GM21825 (cell line): ENCODE measurements at regions not wholly inside any gene's neighbourhood (a gene's known extent, or its start where the extent isn't known, plus 50 kb on each side); places are given as distances from the start of the nearest gene placed in this dataset.
"Not testable (repeated sequence)": the region's sequence is repeated elsewhere in the genome, so short reads cannot be mapped to it uniquely, and the experiment has no call there.

Experiments
- ATAC-seq: cut with Tn5 transposase; IDR thresholded peaks from one replicate; pipeline ENCODE4 v1.9.1; 2021; ENCODE audit warnings: mild to moderate bottlenecking, moderate library complexity; ENCODE audit not compliant: unreplicated experiment

- no peak for ATAC-seq
Measured at GRCh38 chr6:151671195-151671594, 136.3 kb upstream of the ESR1 start.

DNA sequence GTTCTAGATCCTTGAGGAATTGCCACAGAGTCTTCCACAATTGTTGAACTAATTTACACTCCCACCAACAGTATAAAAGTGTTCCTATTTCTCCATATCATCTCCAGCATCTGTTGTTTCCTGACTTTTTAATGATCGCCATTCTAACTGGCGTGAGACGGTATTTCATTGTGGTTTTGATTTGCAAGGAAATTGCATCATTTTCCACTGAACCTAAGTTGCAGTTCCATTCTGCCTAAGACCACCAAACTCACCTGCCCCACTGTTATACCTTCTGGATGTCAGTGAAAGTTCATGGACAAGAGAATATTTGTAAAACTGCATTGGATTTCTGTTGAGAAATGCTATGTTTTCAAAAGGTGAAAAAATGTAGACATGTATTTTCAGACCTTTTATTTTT is 132.9 kb upstream of the ESR1 start:
- no peak for ATAC-seq

- ATAC-seq: peak; percentile 80
Measured at GRCh38 chr6:151675746-151676459, 131.6 kb upstream of the ESR1 start.

- no peak for ATAC-seq
Measured at GRCh38 chr6:151676460-151676945, 131.0 kb upstream of the ESR1 start.

- ATAC-seq: no peak
Measured at GRCh38 chr6:151677404-151677803, 130.1 kb upstream of the ESR1 start.

DNA sequence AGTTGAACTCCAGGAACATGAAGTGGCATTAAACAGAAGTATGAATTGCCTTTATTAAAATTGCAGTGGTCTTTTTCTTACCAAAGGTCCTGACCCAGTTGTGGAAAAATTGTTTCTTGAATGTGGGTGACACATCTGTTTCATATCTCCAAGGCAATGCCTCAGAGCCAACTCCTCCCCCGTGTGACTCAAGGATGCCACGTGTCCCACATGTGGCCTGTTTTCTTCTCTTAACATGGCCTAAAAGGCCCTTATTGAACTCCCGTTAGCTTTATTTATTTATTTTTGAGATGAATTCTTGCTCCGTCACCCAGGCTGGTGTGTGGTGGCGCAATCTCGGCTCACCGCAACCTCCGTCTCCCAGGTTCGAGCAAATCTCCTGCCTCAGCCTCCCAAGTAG is 128.4 kb upstream of the ESR1 start:
- ATAC-seq: no peak

GRCh38 chr6:151679941-151680340 is 127.5 kb upstream of the ESR1 start:
- ATAC-seq: no peak

DNA sequence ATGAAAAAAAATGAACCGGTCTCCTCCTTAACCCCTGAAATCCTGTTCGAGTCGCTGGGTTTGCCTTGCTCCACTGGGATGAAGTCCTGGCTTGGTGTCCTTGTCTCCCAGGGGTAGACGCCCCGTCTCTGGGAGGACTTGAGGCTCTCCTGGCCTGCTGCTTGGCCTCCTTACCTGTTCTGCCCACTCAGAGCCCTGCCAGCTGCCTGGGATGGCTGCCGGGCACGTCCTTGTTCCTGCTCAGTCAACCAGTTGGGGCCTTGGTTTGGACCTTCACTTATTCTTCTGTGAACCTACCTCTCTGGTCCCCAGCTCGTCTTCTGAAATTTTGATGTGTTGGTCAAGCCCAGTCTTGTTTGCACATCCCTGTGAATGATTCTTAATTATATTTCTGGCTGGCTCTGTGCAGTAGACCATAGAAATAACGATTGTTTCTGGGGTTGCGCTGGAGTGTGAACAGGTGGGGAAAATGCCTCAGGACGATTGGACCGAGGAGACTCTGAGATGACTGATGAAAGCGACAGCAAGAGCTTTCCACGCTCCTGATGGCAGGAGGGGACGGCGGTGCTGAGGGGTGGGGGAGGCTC is 126.5 kb upstream of the ESR1 start:
- ATAC-seq: no peak

DNA sequence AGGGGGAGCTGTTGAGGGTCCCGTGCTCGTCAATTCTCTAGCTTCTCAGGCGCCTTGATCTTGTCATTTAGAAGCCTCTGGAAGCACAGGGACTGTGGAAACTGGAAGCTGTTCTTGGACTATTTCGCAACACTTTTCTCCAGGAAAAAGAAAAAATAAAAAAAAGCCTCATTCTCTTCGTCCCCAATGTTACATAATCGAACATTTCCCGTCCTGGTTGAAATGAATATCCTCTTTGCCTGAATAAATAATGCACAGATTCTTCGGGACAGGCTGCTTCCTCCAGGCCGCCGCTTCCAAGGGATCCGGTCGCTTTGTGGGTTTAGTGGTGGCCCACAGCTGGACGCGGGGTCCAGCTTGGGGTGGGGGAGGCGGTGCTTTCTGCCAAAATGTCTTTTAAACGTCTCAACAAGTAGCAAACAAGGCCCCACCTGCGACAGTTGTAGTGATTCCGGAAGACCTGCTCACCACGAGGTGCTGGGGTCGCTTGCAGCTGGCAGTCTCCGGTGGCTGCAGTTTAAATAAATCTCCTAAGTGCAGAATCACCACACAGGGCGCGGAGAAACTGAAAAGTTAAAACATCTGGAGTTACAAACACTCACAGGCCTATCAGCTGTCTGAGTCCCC is 125.9 kb upstream of the ESR1 start:
- ATAC-seq: no peak

GRCh38 chr6:151682251-151682650 is 125.2 kb upstream of the ESR1 start:
- no peak for ATAC-seq

DNA sequence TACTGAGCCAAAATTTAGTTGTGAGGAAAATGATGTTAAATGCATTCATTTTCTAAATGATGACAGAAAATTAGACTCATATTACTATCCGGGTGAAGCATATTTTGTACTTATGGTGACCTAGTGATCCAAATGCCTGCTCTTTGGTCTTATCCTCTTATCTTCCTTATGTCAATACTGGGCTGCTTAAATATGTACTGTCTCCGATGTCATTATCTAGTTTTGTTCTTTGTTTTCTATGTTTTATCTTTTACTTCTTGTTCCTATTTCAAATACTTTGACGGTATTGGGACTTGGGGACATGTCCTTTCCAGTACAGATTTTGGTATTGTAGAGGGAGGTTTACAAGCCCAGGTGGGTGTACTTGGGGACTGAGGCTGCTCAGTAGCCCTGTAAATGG is 124.6 kb upstream of the ESR1 start:
- no peak for ATAC-seq

DNA sequence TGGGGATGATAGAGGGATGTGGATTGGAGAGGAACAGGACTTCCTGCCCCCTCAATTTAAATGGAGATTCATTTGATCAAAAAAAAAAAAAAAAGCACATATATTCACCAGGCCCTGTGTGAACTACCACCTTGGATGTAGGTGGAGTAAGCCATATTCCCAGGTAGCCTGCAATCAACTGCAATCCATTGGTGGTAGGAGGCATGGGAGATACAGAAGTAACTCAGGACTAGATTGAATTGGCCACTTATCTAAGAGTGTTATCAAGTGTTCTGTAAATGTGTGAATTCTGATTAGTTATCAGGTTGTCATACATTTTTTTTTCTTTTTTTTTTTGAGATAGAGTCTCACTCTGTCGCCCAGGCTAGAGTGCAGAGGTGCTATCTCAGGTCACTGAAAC is 124.1 kb upstream of the ESR1 start:
- no peak for ATAC-seq

DNA sequence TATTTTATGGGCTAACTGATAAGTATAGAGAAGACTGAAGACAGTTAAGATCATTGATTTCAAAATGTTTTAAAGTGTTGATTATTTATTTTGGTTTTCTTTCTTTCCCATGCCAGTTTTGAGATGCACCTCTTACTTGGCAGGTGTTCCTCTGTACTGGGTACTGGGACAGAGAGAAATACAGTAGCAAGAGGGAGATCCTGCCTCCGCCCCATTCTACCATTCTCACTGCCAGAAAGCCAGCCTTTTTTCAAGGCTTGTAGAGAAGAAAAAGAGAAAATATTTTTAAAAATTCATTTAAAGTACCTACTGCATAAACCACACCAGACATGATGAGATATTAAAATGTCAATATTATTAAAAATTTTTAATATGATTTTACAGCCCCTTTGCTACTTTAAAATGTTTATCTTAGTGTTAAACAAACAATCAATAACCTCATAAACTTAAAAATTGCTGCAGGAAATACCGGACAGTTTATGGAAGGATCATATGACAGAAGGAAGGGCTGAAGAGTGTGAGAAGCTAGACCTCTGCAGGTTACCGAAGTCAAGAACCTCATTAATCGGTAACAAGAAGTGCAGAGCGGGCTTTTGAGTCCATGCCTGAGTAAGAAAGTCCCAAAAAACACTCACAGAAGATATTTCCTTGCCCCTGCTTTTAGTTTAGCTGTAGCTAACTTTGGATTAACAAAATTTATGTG is 117.8 kb upstream of the ESR1 start:
- ATAC-seq: no peak

DNA sequence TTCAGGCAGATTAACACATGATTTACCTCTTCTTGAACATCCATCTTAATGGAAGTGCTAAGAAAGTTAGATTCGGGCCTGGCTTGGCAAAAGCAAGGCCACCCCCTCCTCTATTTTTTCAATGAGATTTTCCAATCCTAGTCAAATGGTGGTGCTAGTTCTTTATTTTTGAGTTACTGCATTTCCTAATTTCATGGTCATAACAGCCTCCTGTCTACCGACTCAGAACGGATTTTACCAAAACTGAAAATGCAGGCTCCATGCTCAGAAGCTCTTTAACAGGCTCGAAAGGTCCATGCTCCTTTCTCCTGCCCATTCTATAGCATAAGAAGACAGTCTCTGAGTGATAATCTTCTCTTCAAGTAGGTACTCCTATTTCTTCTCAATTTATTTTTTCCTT is 117.2 kb upstream of the ESR1 start:
- no peak for ATAC-seq

GRCh38 chr6:151690768-151691562 is 116.5 kb upstream of the ESR1 start:
- ATAC-seq: peak; percentile 99

DNA sequence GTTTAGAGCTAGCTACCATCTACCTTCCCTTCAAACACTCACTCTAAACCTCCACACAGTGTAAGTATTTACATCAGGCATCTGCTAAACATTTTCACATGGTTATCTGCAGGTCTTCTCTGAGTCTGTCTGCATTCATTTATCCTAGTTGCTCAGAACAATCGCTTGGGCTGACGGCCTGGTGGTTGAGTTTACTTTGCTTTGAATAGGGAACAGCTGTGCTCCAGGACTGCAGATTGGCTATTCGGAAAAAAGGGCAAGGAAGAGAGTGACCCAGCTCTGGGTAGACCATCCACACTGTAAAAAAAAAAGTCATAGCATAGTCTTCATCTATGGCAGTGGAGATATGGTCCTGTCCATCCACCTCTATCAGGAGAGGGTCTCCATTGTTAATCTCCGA is 115.3 kb upstream of the ESR1 start:
- no peak for ATAC-seq

DNA sequence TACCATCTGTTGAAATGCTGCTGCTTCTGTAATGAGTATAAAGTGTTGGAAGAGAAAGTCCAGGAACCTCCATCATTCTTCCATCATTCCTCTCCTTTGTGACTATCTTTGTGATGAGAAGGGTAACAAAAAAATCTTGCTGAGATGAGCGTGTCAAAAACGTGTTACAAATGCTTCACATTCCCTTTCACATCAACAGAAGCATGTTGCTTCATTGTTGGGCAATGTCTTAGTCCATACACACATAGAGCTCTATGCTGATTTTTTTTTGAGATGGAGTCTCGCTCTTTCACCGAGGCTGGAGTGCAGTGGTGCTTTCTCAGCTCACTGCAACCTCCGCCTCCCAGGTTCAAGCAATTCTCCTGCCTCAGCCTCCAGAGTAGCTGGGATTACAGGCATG is 114.1 kb upstream of the ESR1 start:
- ATAC-seq: no peak

GRCh38 chr6:151695156-151695555 is 112.3 kb upstream of the ESR1 start:
- no peak for ATAC-seq

DNA sequence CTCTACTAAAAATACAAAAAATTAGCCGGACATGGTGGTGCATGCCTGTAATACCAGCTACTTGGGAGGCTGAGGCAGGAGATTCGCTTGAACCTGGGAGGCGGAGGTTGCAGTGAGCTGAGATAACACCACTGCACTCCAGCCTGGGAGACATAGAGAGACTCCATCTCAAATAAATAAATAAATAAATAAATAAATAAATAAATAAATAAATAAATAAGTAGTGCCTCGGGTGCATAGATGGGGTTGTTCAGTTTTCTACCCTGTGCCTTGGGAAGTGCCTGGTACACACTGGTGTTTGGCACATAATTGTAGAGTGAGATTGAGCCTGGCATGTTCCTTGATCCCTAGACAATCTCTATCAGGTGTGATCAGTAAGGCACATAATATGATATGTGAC is 111.2 kb upstream of the ESR1 start:
- not testable (repeated sequence) for ATAC-seq

GRCh38 chr6:151698931-151699700 is 108.4 kb upstream of the ESR1 start:
- no peak for ATAC-seq
